Renal pelvis (tissue), 1 donor: ENCODE measurements at regions not wholly inside any gene's neighbourhood (a gene's known extent, or its start where the extent isn't known, plus 50 kb on each side); places are given as distances from the start of the nearest gene placed in this dataset.
"Not testable (repeated sequence)": the region's sequence is repeated elsewhere in the genome, so short reads cannot be mapped to it uniquely, and the experiment has no call there.

Source experiments
- DNase-seq: peaks from one replicate; pipeline ENCODE4 v3.0.0-alpha.2; 2013

DNA sequence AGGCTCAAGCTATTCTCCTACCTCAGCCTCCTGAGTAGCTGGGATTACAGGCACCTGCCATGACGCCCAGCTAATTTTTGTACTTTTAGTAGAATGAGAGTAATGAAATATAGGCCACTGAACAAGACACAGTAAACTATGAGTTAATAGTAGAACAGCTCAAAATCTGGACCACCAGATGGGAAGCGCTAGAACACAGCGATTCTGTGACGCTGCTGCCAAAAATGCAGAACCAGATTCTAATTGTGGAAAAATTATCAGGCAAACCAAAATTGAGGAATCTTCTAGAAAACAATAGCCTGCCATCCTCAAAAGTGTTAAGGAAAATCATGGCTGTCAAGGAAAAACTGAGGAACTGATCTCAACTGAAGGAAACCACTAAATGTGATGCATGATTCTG, 111.4 kb upstream of the TIAM1 start:
- no peak for DNase-seq

DNA sequence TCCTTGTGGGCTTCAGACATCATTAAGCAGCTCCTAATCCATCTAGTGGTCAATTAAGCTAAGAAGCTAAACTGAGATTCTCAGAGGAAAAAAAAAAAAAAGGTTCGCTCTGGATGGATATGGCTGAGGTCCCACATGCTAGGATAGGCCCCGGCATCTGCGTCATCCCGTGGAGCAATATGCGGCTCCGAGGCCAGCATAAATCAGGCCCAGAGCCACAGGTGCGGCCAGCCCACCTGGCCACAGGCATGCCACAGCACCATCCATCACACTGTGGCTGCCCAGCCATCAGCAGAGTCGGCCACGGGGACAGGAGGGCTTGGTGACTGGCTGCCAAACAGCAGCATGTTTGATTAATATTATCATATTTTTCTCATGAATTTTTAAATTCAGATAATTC, 106.9 kb upstream of the TIAM1 start:
- no peak for DNase-seq

- DNase-seq = no peak
Observed at GRCh38 chr21:31449921-31450535, 106.0 kb upstream of the TIAM1 start.

DNA sequence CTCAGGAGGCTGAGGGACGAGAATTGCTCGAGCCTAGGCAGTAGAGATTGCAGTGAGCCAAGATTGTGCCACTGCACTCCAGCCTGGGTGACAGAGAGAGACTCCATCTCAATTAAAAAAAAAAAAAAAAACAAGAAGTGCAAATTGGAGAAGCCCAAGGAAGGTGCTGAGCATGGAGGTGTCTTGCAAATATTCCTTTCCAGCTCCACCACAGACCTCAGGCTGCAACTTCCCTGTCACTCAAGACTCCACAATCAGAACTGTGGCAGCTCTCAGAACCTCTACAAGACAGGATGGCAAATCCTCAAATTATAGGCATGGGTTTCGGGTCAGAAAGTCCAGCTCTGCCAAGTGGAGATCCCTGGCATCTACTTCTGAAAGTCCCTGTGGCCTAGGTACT, 104.4 kb upstream of the TIAM1 start:
- no peak for DNase-seq

DNA sequence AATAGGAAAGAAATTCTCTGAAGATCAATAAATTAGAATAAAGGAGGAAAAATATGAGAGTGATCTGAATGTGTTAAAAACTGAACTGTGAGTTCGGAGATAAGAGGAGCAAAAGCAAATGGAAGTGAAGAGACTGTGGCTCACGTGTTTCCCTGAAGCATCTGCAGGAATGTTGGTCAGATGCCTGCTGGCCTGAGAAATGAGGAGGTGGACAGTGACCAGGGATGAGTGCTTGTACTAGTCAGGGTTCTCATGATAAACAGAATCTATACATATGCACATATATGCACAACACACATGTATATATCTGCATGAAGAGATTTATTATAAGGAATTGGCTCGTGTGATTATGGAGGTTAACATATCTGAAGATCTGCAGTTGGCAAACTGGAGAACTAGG, 103.4 kb upstream of the TIAM1 start:
- DNase-seq = no peak

DNA sequence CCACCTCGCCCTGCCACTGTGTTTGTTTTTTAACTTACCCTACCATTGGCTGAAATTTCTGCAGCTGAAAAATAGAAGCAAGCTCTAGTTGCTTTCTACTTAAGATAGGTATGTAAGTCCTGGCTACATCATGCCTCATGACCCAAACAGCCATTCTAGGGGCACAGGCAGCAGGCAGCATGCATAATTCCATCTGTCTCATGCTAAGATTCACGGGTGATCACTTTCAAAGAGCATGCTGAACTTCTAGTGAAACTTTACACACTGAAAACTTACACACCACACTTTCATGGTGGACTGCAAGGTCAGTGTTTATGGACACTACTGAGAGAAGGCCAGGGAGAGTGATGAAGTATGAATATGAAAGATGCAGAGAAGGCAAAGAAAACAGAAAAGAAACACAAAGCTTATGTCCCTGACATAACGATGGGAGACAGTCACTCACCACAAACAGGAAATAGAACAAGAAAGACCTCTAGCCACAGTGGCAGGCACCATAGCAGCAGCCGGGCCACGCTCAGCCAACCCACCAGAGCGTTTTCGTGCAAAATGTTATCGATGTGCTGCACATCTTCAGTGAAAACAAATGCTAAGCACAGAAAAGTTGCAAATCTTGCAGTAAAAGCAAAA, 102.3 kb upstream of the TIAM1 start:
- DNase-seq = no peak

DNA sequence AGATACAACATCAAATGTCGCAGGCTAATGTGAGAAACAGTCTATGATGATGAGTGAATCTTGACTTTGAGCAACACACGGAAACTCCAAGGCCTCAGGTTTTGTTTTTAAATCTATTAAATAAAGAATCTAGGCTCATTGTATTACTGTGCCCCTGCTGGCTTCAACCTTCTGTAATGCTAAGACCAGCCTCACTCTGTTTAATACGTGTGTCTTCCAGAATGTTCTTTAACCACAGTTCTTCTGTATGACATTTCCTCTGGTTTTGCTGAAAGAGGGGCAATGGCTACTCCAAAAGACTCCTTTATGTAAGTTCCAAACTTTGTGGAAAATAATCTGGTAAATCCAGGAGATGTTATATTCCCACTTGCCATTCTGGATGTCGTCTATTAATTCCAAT, 101.1 kb upstream of the TIAM1 start:
- no peak for DNase-seq

- peak; percentile 37 for DNase-seq
Observed at GRCh38 chr21:31443736-31444521, 99.9 kb upstream of the TIAM1 start.

GRCh38 chr21:31442339-31442738, 98.3 kb upstream of the TIAM1 start:
- DNase-seq = no peak

GRCh38 chr21:31429506-31429905, 85.4 kb upstream of the TIAM1 start:
- no peak for DNase-seq

- DNase-seq = no peak
Observed at GRCh38 chr21:31426235-31426797, 82.3 kb upstream of the TIAM1 start.

- peak; percentile 17 for DNase-seq
Observed at GRCh38 chr21:31425138-31425537, 81.1 kb upstream of the TIAM1 start.

GRCh38 chr21:31424058-31424457, 80.0 kb upstream of the TIAM1 start:
- DNase-seq = no peak

GRCh38 chr21:31420988-31421387, 76.9 kb upstream of the TIAM1 start:
- DNase-seq = no peak

DNA sequence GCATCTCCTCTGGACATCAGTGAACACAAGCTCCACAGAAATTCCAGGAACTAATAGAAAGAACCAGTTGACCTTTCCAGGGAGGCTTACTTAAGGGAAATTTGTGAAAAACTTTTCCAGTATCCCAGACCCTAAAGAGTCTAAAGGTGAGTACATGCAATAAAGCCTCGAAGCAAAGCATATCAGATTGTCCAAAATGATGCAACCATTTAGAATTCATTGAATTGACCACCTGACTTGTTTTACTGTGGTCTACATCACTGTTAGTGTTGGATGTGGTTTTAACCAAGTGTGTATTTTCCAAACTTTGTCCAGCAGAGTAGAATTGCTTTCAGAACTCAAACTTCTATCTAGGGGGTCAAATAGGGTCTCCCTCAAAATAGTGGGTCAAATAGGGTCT, 76.3 kb upstream of the TIAM1 start:
- DNase-seq = no peak

DNA sequence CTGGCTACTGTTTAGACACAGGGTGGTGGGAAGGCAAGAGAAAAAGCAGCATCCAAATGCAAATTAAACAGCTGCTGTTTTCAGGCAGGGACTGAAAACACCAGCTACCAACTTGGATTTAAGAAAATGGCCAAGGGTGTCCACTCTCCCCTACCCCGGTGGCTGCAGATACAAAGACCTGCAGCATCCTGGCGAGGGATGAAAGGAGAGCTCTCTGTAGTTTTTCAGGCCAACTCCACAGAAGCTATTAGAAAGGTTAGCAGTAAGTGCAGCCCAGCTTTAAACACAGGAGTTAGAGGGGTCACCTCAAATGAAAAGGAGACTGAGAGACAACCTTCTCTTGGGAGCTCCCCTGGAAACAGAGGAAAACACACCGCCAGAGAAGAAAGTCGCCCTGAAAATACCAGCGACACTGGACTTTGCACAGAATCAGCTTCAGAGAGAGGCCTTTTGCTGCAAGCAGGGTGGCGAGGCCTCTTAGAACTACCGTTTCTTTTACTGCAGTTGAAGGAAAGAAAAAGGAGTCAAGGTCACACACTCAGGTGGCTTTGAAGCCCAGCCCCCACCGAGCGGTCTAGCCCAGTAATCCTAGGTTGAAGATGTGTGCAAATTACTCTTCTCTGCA, 74.4 kb upstream of the TIAM1 start:
- no peak for DNase-seq

DNA sequence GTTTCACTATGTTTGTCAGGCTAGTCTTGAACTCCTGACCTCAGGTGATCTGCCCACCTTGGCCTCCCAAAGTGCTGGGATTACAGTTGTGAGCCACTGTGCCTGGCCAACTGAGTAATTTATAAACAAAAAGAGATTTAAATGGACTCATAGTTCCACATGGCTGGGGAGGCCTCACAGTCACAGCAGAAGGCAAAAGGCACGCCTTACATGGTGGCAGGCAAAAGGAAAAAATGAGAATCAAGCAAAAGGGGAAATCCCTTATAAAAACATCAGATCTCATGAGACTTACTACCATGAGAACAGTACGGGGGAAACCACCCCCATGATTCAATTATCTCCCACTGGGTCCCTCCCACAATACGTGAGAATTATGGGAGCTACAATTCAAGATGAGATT, 73.2 kb upstream of the TIAM1 start:
- DNase-seq = not testable (repeated sequence)

- DNase-seq = no peak
Observed at GRCh38 chr21:31416465-31416864, 72.4 kb upstream of the TIAM1 start.

DNA sequence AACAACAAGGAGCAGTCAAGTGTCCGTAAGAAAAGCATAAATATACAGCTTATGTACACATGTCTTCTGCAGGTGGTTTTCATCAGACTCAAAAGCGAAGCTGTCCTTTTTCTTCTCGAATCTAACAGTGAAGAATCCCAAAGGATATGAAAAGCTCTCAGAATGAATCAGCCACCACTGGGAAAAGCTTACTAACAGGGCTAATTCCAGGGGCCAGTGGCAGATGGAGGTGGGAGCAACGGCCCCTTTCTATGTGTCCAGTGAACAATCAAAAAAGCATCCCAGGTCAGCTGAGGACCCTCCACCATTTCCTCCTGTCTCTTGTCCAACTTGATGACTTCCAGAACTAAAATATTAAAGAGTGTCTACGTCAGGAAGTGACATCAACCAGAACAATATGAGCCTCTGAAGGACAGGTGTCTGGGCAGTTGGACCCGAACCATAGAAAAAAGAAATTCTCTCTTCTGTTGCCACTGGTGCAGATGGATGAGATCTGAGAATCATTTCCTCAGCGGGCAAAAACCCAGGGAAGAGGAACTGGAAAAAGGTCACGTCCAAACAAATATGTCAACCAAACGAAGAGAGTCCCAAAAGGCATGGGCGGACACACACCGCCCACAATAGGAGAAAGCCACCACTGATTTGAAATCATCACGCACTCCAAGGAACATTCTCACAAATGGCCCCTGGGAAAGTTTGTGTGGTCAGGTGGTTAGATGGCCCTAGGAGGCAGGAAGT, 70.4 kb upstream of the TIAM1 start:
- no peak for DNase-seq

GRCh38 chr21:31413698-31414097, 69.6 kb upstream of the TIAM1 start:
- DNase-seq = no peak

GRCh38 chr21:31410499-31411131, 66.6 kb upstream of the TIAM1 start:
- DNase-seq = peak; percentile 65
